Upper lobe of left lung (tissue), 6 donors: ENCODE measurements at regions not wholly inside any gene's neighbourhood (a gene's known extent, or its start where the extent isn't known, plus 50 kb on each side); places are given as distances from the start of the nearest gene placed in this dataset.

Source experiments
- ATAC-seq, 2 donors: fragments of 200-7000 bp; cut with Tn5 transposase; one replicate each; pipeline ENCODE4 v1.9.1; 2022; ENCODE audit warnings: mild to moderate bottlenecking in 2 of 2, moderate library complexity in 2 of 2; ENCODE audit not compliant: low FRiP score in 2 of 2
- DNase-seq, 2 donors: peaks; one replicate each; pipeline ENCODE4 v3.0.0-alpha.2; 2019 to 2020
- H3K27ac ChIP-seq, 4 donors: fragments of 200-600 bp; sonication (generic); one replicate each; pipeline ENCODE4 v1.5.1; 2016 to 2019
- H3K27me3 ChIP-seq, 4 donors: fragments of 200-600 bp; sonication (generic); one replicate each; pipeline ENCODE4 v1.5.1; 2017 to 2019
- H3K36me3 ChIP-seq, 4 donors: fragments of 200-600 bp; sonication (generic); one replicate each; pipeline ENCODE4 v1.5.1; 2016 to 2019
- H3K4me1 ChIP-seq, 4 donors: fragments of 200-600 bp; sonication (generic); one replicate each; pipeline ENCODE4 v1.5.1; 2018 to 2019
- H3K4me3 ChIP-seq, 4 donors: fragments of 200-600 bp; sonication (generic); one replicate each; pipeline ENCODE4 v1.5.1; 2017 to 2019; ENCODE audit warnings: mild to moderate bottlenecking in 2 of 4, moderate library complexity in 1 of 4
- H3K9me3 ChIP-seq, 4 donors: fragments of 200-600 bp; sonication (generic); one replicate each; pipeline ENCODE4 v1.5.1; 2018 to 2019
- EP300 ChIP-seq, 4 donors: sonication (generic); formaldehyde crosslinking; IDR thresholded peaks; one replicate each; pipeline ENCODE4 v1.5.1; 2017; ENCODE audit warnings: antibody characterized with exemption in 4 of 4, control low read depth in 2 of 4
- POLR2A ChIP-seq, 4 donors: fragments of 450-650 bp; IDR thresholded peaks; one replicate each; pipeline ENCODE4 v1.5.1; 2016 to 2017; ENCODE audit warnings: antibody characterized with exemption in 4 of 4, mild to moderate bottlenecking in 2 of 4
- POLR2AphosphoS5 ChIP-seq, 2 donors: sonication (generic); formaldehyde crosslinking; IDR thresholded peaks; one replicate each; pipeline ENCODE4 v1.5.1; 2017; ENCODE audit warnings: antibody characterized with exemption in 2 of 2
- WGBS, 2 donors: methylation state at CpG; one replicate each; pipeline ENCODE4 v1.1.5; 2017 to 2018; 5-methylcytosine and 5-hydroxymethylcytosine counted together
- TF ChIP-seq, protein P1 (sequence below), 6 experiments: fragments of 450-650 bp in 4 of 6; fragments of 200-600 bp in 2 of 6; sonication (generic) in 2 of 6; IDR thresholded peaks; one replicate each; pipeline ENCODE4 v1.5.1; 2016 to 2019; ENCODE audit warnings: antibody characterized with exemption in 6 of 6
- donor health status: DM: no; HTN: no; CAD: no; lungs with moderate emphysema.
- donor health status: DM: no; HTN: yes; CAD: no; lungs with severe emphysema.

DNA sequence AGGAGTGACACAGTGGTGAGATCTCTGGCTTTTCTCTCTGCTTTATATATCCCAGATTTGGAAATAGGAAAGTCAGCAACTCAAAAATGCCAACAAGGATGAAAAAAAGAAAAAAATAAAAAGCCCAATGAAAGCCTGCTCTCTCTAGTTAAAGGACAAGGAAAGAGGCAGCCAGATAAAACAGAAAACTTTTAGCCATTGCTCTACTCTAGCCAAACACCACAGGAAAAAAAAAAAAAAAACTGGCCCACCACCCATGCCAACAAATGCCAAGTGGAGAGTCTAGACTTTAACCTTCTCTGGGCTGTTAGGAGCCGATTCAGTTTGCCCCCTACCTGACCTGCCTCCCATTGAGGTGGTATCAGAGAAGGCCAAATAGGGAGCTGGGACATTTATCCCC is 222.3 kb upstream of the TMTC1 start:
- TF ChIP-seq, protein P1, sequence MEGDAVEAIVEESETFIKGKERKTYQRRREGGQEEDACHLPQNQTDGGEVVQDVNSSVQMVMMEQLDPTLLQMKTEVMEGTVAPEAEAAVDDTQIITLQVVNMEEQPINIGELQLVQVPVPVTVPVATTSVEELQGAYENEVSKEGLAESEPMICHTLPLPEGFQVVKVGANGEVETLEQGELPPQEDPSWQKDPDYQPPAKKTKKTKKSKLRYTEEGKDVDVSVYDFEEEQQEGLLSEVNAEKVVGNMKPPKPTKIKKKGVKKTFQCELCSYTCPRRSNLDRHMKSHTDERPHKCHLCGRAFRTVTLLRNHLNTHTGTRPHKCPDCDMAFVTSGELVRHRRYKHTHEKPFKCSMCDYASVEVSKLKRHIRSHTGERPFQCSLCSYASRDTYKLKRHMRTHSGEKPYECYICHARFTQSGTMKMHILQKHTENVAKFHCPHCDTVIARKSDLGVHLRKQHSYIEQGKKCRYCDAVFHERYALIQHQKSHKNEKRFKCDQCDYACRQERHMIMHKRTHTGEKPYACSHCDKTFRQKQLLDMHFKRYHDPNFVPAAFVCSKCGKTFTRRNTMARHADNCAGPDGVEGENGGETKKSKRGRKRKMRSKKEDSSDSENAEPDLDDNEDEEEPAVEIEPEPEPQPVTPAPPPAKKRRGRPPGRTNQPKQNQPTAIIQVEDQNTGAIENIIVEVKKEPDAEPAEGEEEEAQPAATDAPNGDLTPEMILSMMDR (IDR thresholded peaks at IDR 0.05): no peak
- no peak for TF ChIP-seq POLR2A (IDR thresholded peaks at IDR 0.05)
- TF ChIP-seq EP300 (IDR thresholded peaks at IDR 0.05): no peak
- TF ChIP-seq POLR2AphosphoS5 (IDR thresholded peaks at IDR 0.05): no peak
- DNase-seq (no peak), ATAC-seq (no peak)
- H3K27me3 ChIP-seq: no peaks in the 10 kb centered on the region
- WGBS, 2 donors: 88 to 89% methylated on average over 1 of the region's 1 CpG
- H3K9me3 ChIP-seq: no peaks in the 10 kb centered on the region
- no peak overlapping the region for H3K27ac ChIP-seq
- H3K4me1 ChIP-seq: no peaks in the 10 kb centered on the region
- H3K4me3 ChIP-seq: no peak overlapping the region
- H3K36me3 ChIP-seq: no peaks in the 10 kb centered on the region

DNA sequence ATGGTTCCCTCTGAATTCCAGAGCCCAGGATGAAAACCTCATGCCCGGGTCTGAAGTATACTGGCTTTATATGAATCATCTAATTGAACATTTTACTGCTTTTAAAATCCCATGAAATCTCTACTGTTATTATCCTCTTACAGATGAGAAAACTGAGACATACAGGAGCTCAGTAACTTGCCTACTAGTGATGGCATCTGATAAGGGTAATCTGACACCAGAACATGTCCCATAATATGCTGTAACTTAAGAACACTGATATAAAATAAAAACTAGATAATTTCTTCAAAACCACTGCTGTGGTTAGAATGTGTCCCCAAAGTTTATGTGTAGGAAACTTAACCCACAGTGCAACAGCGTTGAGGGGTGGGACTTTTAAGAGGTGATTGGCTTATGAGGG is 219.6 kb upstream of the TMTC1 start:
- DNase-seq (no peak), ATAC-seq (no peak)
- H3K4me1 ChIP-seq: no peaks in the 10 kb centered on the region
- WGBS, 2 donors: 84 to 89% methylated on average over 2 of the region's 2 CpGs
- no peaks in the 10 kb centered on the region for H3K9me3 ChIP-seq
- no peaks in the 10 kb centered on the region for H3K36me3 ChIP-seq
- no peaks in the 10 kb centered on the region for H3K27me3 ChIP-seq
- no peak overlapping the region for H3K27ac ChIP-seq
- TF ChIP-seq POLR2A (IDR thresholded peaks at IDR 0.05): no peak
- TF ChIP-seq, protein P1 (IDR thresholded peaks at IDR 0.05): no peak
- TF ChIP-seq POLR2AphosphoS5 (IDR thresholded peaks at IDR 0.05): no peak
- TF ChIP-seq EP300 (IDR thresholded peaks at IDR 0.05): no peak
- no peak overlapping the region for H3K4me3 ChIP-seq

DNA sequence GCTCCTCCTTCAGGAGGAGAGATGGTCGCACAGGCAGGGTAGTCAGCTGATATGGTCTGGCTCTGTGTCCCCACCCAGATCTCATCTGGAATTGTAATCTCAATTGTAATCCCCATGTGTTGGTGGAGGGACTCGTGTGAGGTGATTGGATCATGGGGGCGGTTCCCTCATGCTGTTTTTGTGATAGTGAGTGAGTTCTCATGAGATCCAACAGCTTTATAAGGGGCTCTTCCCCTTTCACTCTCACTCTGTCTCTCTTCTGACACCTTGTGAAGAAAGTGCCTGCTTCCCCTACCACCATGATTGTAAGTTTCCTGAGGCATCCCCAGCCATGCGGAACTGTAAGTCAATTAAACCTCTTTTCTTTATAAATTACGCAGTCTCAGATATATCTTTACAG is 218.9 kb upstream of the TMTC1 start:
- DNase-seq (no peak), ATAC-seq (no peak)
- Histone ChIP-seq H3K4me1 (no peaks in the 10 kb centered on the region), H3K36me3 (no peaks in the 10 kb centered on the region), H3K27me3 (no peaks in the 10 kb centered on the region), H3K9me3 (no peaks in the 10 kb centered on the region), H3K27ac (no peak overlapping the region), H3K4me3 (no peak overlapping the region)
- 82% methylated on average over 5 of the region's 5 CpGs for WGBS, 2 donors
- TF ChIP-seq EP300 (IDR thresholded peaks at IDR 0.05): no peak
- TF ChIP-seq, protein P1 (IDR thresholded peaks at IDR 0.05): no peak

DNA sequence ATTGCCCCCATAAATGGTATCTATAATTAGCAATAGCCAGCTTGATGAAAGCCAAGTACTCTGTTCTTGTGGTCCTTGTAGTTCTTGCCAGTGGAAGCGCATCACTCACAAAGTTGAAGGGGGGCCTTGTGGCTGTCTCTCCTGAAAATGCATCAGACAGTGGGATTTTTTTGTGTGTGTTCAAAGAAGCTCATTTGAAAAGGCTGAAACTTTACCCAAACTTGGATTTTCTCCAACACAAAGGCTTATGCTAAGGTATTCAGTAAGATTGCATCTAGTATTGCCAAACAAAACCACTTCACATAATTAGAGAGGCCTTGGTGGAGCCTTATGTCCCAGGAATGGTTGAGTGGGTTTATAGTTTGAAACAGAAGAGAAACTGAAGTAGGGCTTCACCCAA is 216.7 kb upstream of the TMTC1 start:
- no peaks in the 10 kb centered on the region for H3K4me1 ChIP-seq
- DNase-seq: no peak
- no peak overlapping the region for H3K4me3 ChIP-seq
- TF ChIP-seq POLR2A (IDR thresholded peaks at IDR 0.05) (no peak), EP300 (IDR thresholded peaks at IDR 0.05) (no peak), POLR2AphosphoS5 (IDR thresholded peaks at IDR 0.05) (no peak)
- TF ChIP-seq, protein P1 (IDR thresholded peaks at IDR 0.05): no peak
- WGBS, 2 donors: 86 to 96% methylated on average over 1 of the region's 1 CpG
- ATAC-seq: no peak
- H3K27ac ChIP-seq: no peak overlapping the region
- H3K27me3 ChIP-seq: no peaks in the 10 kb centered on the region
- no peaks in the 10 kb centered on the region for H3K9me3 ChIP-seq
- no peaks in the 10 kb centered on the region for H3K36me3 ChIP-seq

DNA sequence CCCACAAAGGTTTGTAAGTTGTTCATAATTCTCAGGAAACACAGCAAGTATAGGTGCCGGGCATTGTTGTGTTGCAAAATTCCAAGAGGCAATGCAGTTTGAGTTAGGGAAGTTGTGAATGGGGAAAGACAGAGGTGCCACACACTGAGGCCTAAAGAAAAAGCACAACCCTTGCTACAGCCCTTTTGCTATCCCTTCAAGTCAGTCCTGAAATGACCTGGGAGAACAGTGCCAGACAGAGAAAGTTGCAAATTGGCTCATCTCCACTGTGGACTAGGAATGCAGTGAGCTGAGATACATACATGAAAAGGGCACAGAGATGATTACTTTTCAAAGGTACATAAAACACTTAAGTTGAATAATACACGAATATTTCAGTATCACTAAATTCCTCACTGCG is 213.3 kb upstream of the TMTC1 start:
- Histone ChIP-seq H3K27ac (no peak overlapping the region), H3K36me3 (no peaks in the 10 kb centered on the region), H3K4me3 (no peak overlapping the region), H3K4me1 (no peaks in the 10 kb centered on the region), H3K9me3 (no peaks in the 10 kb centered on the region), H3K27me3 (no peaks in the 10 kb centered on the region)
- no peak for TF ChIP-seq EP300 (IDR thresholded peaks at IDR 0.05)
- TF ChIP-seq POLR2AphosphoS5 (IDR thresholded peaks at IDR 0.05): no peak
- TF ChIP-seq, protein P1 (IDR thresholded peaks at IDR 0.05): no peak
- TF ChIP-seq POLR2A (IDR thresholded peaks at IDR 0.05): no peak
- ATAC-seq: no peak
- no peak for DNase-seq
- WGBS, 2 donors: 85 to 97% methylated on average over 3 of the region's 3 CpGs
